H1 (cell line): ENCODE measurements at regions not wholly inside any gene's neighbourhood (a gene's known extent, or its start where the extent isn't known, plus 50 kb on each side); places are given as distances from the start of the nearest gene placed in this dataset.

Experiments
- CTCF ChIA-PET: fragments of 300-600 bp; sonication (Branson Sonifier 250); formaldehyde crosslinking; loops from one replicate; lab custom pipeline; 2021; ENCODE audit not compliant: partially characterized antibody; lab: Charles Lee
- POLR2A ChIA-PET: fragments of 300-600 bp; sonication (Branson Sonifier 250); formaldehyde crosslinking; loops from one replicate; lab custom pipeline; 2021; ENCODE audit warnings: inconsistent platforms; ENCODE audit not compliant: partially characterized antibody; lab: Charles Lee
- DNase-seq, 2 experiments: peaks; one replicate each; pipeline versions ENCODE4 v3.0.0 to v3.0.0-alpha.2; 2010 to 2022; ENCODE audit warnings: low spot score in 2 of 2, low read depth in 1 of 2, mixed read lengths in 1 of 2
- FAIRE-seq: peaks from 2 replicates; lab custom pipeline; 2011; peaks lifted over from hg19 to GRCh38; lab: Jason Lieb, UNC
- H2AFZ ChIP-seq: 2 replicates; pipeline ENCODE4 v1.8.1; 2012; ENCODE audit warnings: low read length, inconsistent platforms
- H2AK5ac ChIP-seq: 2 replicates; pipeline ENCODE4 v1.6.1; 2013; ENCODE audit warnings: low read depth, low read length
- H2BK120ac ChIP-seq: replicated peaks from 2 replicates; pipeline ENCODE3; 2013; ENCODE audit warnings: low read depth, low read length, inconsistent platforms
- H2BK12ac ChIP-seq: 2 replicates; pipeline ENCODE4 v1.6.1; 2013; ENCODE audit warnings: low read depth, low read length
- H2BK15ac ChIP-seq: 2 replicates; pipeline ENCODE4 v1.6.1; 2013; ENCODE audit warnings: low read length
- H2BK20ac ChIP-seq: 2 replicates; pipeline ENCODE4 v1.6.1; 2013; ENCODE audit warnings: low read length
- H2BK5ac ChIP-seq: 2 replicates; pipeline ENCODE4 v1.6.1; 2013; ENCODE audit warnings: low read depth, low read length
- H3K14ac ChIP-seq: 2 replicates; pipeline ENCODE4 v1.6.1; 2013; ENCODE audit warnings: inconsistent platforms; ENCODE audit not compliant: insufficient read length
- H3K18ac ChIP-seq: 2 replicates; pipeline ENCODE4 v1.6.1; 2013; ENCODE audit warnings: low read length; ENCODE audit errors: extremely low read depth
- H3K23ac ChIP-seq: 2 replicates; pipeline ENCODE4 v1.6.1; 2013; ENCODE audit warnings: inconsistent platforms; ENCODE audit not compliant: insufficient read length
- H3K23me2 ChIP-seq: 2 replicates; pipeline ENCODE4 v1.6.1; 2013; ENCODE audit warnings: low read depth, low read length
- H3K27ac ChIP-seq: 2 replicates; pipeline ENCODE4 v1.6.1; 2011; ENCODE audit warnings: low read depth, low read length, inconsistent platforms
- H3K27me3 ChIP-seq, 4 experiments: replicated peaks in 1 of 4; 1 replicate in 1 of 4; 2 replicates in 3 of 4; pipeline versions ENCODE4 v1.6.1 to v1.8.1; 2011 to 2013; ENCODE audit warnings: low read length in 3 of 4, mild to moderate bottlenecking in 3 of 4, inconsistent platforms in 2 of 4, mixed read lengths in 2 of 4, moderate library complexity in 1 of 4; ENCODE audit not compliant: control insufficient read depth in 3 of 4, insufficient read depth in 3 of 4; ENCODE audit errors: extremely low read depth in 1 of 4
- H3K36me3 ChIP-seq, 4 experiments: 2 replicates each; pipeline versions ENCODE4 v1.6.1 to v1.8.1; 2011 to 2013; ENCODE audit warnings: mild to moderate bottlenecking in 4 of 4, low read length in 3 of 4, moderate library complexity in 2 of 4, control low read depth in 1 of 4, inconsistent platforms in 1 of 4; ENCODE audit not compliant: insufficient read depth in 4 of 4, control insufficient read depth in 2 of 4
- H3K4ac ChIP-seq: replicated peaks from 2 replicates; pipeline ENCODE3; 2013; ENCODE audit warnings: low read length, low read depth, mixed read lengths, inconsistent platforms; ENCODE audit not compliant: insufficient read length
- H3K4me1 ChIP-seq, 4 experiments: replicated peaks in 1 of 4; 1 replicate in 1 of 4; 2 replicates in 3 of 4; pipeline versions ENCODE4 v1.6.1 to v1.8.1; 2011 to 2013; ENCODE audit warnings: low read length in 3 of 4, inconsistent platforms in 2 of 4, mixed read lengths in 1 of 4; ENCODE audit not compliant: insufficient read depth in 4 of 4, control insufficient read depth in 3 of 4
- H3K4me2 ChIP-seq, 2 experiments: 2 replicates each; pipeline versions ENCODE4 v1.6.1 to v1.8.1; 2011 to 2013; ENCODE audit warnings: low read depth in 2 of 2, low read length in 2 of 2, control low read depth in 1 of 2, inconsistent platforms in 1 of 2, mild to moderate bottlenecking in 1 of 2; ENCODE audit not compliant: insufficient read depth in 1 of 2
- H3K4me3 ChIP-seq, 4 experiments: fragments of 200-600, 300-600 bp in 1 of 4; sonication (generic), shearing (Covaris generic), sonication (Bioruptor Twin) in 1 of 4; 2 replicates each; pipeline versions ENCODE4 v1.5.1 to v1.8.1; 2011 to 2016; ENCODE audit warnings: low read length in 4 of 4, low read depth in 3 of 4, control low read depth in 2 of 4, inconsistent platforms in 2 of 4, mild to moderate bottlenecking in 2 of 4, mixed read lengths in 1 of 4, moderate library complexity in 1 of 4; ENCODE audit not compliant: insufficient read depth in 2 of 4; ENCODE audit errors: extremely low read depth in 1 of 4
- H3K56ac ChIP-seq: replicated peaks from 2 replicates; pipeline ENCODE3; 2013; ENCODE audit warnings: low read depth, mild to moderate bottlenecking, mixed read lengths, low read length, inconsistent platforms; ENCODE audit not compliant: insufficient read length
- H3K79me1 ChIP-seq: 2 replicates; pipeline ENCODE4 v1.6.1; 2013; ENCODE audit warnings: low read depth, low read length, control low read depth
- H3K79me2 ChIP-seq, 2 experiments: 2 replicates each; pipeline versions ENCODE4 v1.6.1 to v1.8.1; 2012 to 2013; ENCODE audit warnings: low read length in 2 of 2, mild to moderate bottlenecking in 2 of 2, inconsistent platforms in 1 of 2; ENCODE audit not compliant: insufficient read depth in 2 of 2, control insufficient read depth in 1 of 2
- H3K9ac ChIP-seq, 4 experiments: replicated peaks in 1 of 4; 1 replicate in 1 of 4; 2 replicates in 3 of 4; pipeline versions ENCODE4 v1.6.1 to v1.8.1; 2011 to 2013; ENCODE audit warnings: low read depth in 3 of 4, low read length in 3 of 4, control low read depth in 2 of 4, mild to moderate bottlenecking in 2 of 4, moderate library complexity in 2 of 4, inconsistent platforms in 1 of 4; ENCODE audit errors: extremely low read depth in 1 of 4
- H3K9me3 ChIP-seq, 2 experiments: 2 replicates each; pipeline versions ENCODE4 v1.6.1 to v1.8.1; 2012 to 2013; ENCODE audit warnings: mild to moderate bottlenecking in 2 of 2, moderate library complexity in 2 of 2, control low read depth in 1 of 2, inconsistent platforms in 1 of 2, low read depth in 1 of 2, low read length in 1 of 2, mixed read lengths in 1 of 2; ENCODE audit not compliant: insufficient read depth in 2 of 2
- H4K20me1 ChIP-seq, 2 experiments: replicated peaks in 1 of 2; 2 replicates each; pipeline versions ENCODE3 to v1.8.1; 2011 to 2013; ENCODE audit warnings: inconsistent platforms in 2 of 2, low read length in 2 of 2, mild to moderate bottlenecking in 1 of 2; ENCODE audit not compliant: insufficient read depth in 2 of 2, control insufficient read depth in 1 of 2
- H4K5ac ChIP-seq: 2 replicates; pipeline ENCODE4 v1.6.1; 2013; ENCODE audit warnings: low read length, low read depth, mixed read lengths, inconsistent platforms; ENCODE audit not compliant: insufficient read length
- H4K8ac ChIP-seq: 2 replicates; pipeline ENCODE4 v1.8.0; 2013; ENCODE audit warnings: mild to moderate bottlenecking, moderate library complexity, low read length, inconsistent platforms; ENCODE audit not compliant: insufficient read depth; ENCODE audit errors: extremely low read depth
- H4K91ac ChIP-seq: replicated peaks from 2 replicates; pipeline ENCODE3; 2013; ENCODE audit warnings: low read length, mixed read lengths, inconsistent platforms; ENCODE audit not compliant: insufficient read length
- BACH1 ChIP-seq: IDR thresholded peaks from 2 replicates; pipeline ENCODE4 v1.6.1; 2012; ENCODE audit warnings: low read length, improper control_type of control experiment
- CBX8 ChIP-seq: fragments of 300-800, 300-1000 bp; sonication (generic); IDR thresholded peaks from 2 replicates; pipeline ENCODE4 v1.7.1; 2016; ENCODE audit warnings: low read depth, low read length, borderline replicate concordance
- CHD1 ChIP-seq: IDR thresholded peaks from 2 replicates; pipeline ENCODE4 v1.6.1; 2012; ENCODE audit warnings: low read depth, low read length, improper control_type of control experiment
- CHD2 ChIP-seq: IDR thresholded peaks from 2 replicates; pipeline ENCODE4 v1.6.1; 2012; ENCODE audit warnings: low read length, improper control_type of control experiment
- EZH2 ChIP-seq: fragments of 200-600 bp; sonication (generic); IDR thresholded peaks from 2 replicates; pipeline ENCODE4 v1.7.1; 2012; ENCODE audit warnings: low read depth, mild to moderate bottlenecking, moderate library complexity, low read length, inconsistent platforms; ENCODE audit not compliant: severe bottlenecking
- FOSL1 ChIP-seq: IDR thresholded peaks from 2 replicates; pipeline ENCODE4 v1.6.1; 2011; ENCODE audit warnings: mild to moderate bottlenecking, low read depth, low read length, moderate library complexity; ENCODE audit not compliant: insufficient read depth
- KDM4A ChIP-seq: IDR thresholded peaks from one replicate; pipeline ENCODE4 v1.7.1; 2012; ENCODE audit warnings: low read depth, mild to moderate bottlenecking, moderate library complexity, low read length, inconsistent platforms; ENCODE audit not compliant: severe bottlenecking
- MAFK ChIP-seq: IDR thresholded peaks from 2 replicates; pipeline ENCODE4 v1.6.1; 2012; ENCODE audit warnings: low read depth, mild to moderate bottlenecking, improper control_type of control experiment, low read length
- NANOG ChIP-seq: IDR thresholded peaks from 2 replicates; pipeline ENCODE4 v1.6.1; 2011; ENCODE audit warnings: low read length, low read depth, mild to moderate bottlenecking, inconsistent platforms; ENCODE audit not compliant: insufficient read depth, poor library complexity, severe bottlenecking
- PHF8 ChIP-seq: fragments of 200-600 bp; sonication (generic); conservative IDR thresholded peaks from 2 replicates; pipeline ENCODE4 v1.7.1; 2012; ENCODE audit warnings: low read depth, mild to moderate bottlenecking, inconsistent platforms, low read length, moderate library complexity
- POLR2AphosphoS5 ChIP-seq: IDR thresholded peaks from 2 replicates; pipeline ENCODE4 v1.6.1; 2011; ENCODE audit warnings: low read depth, low read length
- SP2 ChIP-seq: IDR thresholded peaks from 2 replicates; pipeline ENCODE4 v1.6.1; 2012; ENCODE audit warnings: mild to moderate bottlenecking, low read length, inconsistent platforms
- WGBS, 2 experiments: shearing (Covaris generic) in 1 of 2; methylation state at CpG; one replicate each; pipeline versions ENCODE4 v1.1.6 to v1.1.7; 2013 to 2015; ENCODE audit warnings: low lambda C conversion rate in 2 of 2, mixed read lengths in 2 of 2, inconsistent platforms in 1 of 2, low coverage in 1 of 2, missing lambda C conversion rate in 1 of 2; ENCODE audit not compliant: insufficient replicate concordance in 2 of 2, insufficient coverage in 1 of 2, insufficient read length in 1 of 2; ENCODE audit errors: extremely low coverage in 1 of 2, missing lambda C conversion rate in 1 of 2; 5-methylcytosine and 5-hydroxymethylcytosine counted together
- TF ChIP-seq, protein P1 (sequence below): IDR thresholded peaks from 2 replicates; pipeline ENCODE4 v1.6.1; 2012; ENCODE audit warnings: low read length, inconsistent platforms

DNA sequence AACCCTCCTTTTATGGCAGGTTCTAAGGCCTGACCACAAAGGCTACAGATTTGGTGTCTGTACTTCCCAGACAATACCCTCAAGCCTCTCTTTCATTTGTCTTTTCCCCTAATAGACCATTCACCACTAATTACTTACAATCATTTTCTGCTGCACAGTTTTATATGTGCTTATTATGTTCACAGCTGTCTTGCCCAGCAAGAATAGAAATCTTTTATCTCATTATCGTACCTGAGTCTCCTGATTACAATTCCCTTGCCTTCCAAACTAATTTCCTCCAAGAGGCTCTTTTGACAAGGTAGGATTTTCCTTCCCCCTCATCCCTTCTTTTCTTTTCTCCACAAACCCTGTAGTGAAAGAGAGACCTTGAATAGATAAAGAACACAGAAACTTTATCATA is 352.5 kb upstream of the FMR1 start:
- Histone ChIP-seq H3K4me1 (no peaks in the 10 kb centered on the region), H2BK120ac (no peak overlapping the region), H4K5ac (no peak overlapping the region), H2BK20ac (no peak overlapping the region), H2BK15ac (no peak overlapping the region), H3K4me2 (no peak overlapping the region), H3K79me1 (no peaks in the 10 kb centered on the region), H3K56ac (no peak overlapping the region), H3K14ac (no peak overlapping the region), H3K4me3 (no peak overlapping the region), H3K36me3 (no peaks in the 10 kb centered on the region), H3K9me3 (no peaks in the 10 kb centered on the region), H2AK5ac (no peak overlapping the region), H3K27me3 (no peaks in the 10 kb centered on the region), H3K4ac (no peak overlapping the region), H2AFZ (no peak overlapping the region), H3K23me2 (no peaks in the 10 kb centered on the region), H2BK5ac (no peak overlapping the region), H2BK12ac (no peak overlapping the region), H3K27ac (no peak overlapping the region), H3K9ac (no peak overlapping the region), H3K79me2 (no peaks in the 10 kb centered on the region), H3K23ac (no peak overlapping the region), H3K18ac (no peak overlapping the region), H4K20me1 (no peaks in the 10 kb centered on the region), H4K91ac (no peak overlapping the region), H4K8ac (no peak overlapping the region)
- 80% methylated on average over 1 of the region's 1 CpG; no CpG with 5 or more reads in 1 of the 2 experiments for WGBS, 2 experiments
- ChIA-PET POLR2A (no interaction called here), CTCF (no interaction called here)
- FAIRE-seq (no peak), DNase-seq (no peak)
- TF ChIP-seq KDM4A (no peak), MAFK (no peak), NANOG (no peak), CBX8 (no peak), BACH1 (no peak), CHD2 (no peak), CHD1 (no peak), FOSL1 (no peak), POLR2AphosphoS5 (no peak), PHF8 (no peak), EZH2 (no peak), SP2 (no peak)
- TF ChIP-seq, protein P1, sequence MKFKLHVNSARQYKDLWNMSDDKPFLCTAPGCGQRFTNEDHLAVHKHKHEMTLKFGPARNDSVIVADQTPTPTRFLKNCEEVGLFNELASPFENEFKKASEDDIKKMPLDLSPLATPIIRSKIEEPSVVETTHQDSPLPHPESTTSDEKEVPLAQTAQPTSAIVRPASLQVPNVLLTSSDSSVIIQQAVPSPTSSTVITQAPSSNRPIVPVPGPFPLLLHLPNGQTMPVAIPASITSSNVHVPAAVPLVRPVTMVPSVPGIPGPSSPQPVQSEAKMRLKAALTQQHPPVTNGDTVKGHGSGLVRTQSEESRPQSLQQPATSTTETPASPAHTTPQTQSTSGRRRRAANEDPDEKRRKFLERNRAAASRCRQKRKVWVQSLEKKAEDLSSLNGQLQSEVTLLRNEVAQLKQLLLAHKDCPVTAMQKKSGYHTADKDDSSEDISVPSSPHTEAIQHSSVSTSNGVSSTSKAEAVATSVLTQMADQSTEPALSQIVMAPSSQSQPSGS = no peak
